Fibroblast of lung (primary cell): ENCODE measurements at regions not wholly inside any gene's neighbourhood (a gene's known extent, or its start where the extent isn't known, plus 50 kb on each side); places are given as distances from the start of the nearest gene placed in this dataset.

Experiments used
- CTCF ChIP-seq, 2 donors: IDR thresholded peaks in 1 of 2; conservative IDR thresholded peaks in 1 of 2; 1 replicate in 1 of 2; 2 replicates in 1 of 2; pipeline ENCODE4 v1.5.1; 2011 to 2012; ENCODE audit warnings: low read length in 2 of 2, control low read depth in 1 of 2, inconsistent platforms in 1 of 2, low read depth in 1 of 2, mild to moderate bottlenecking in 1 of 2
- EZH2 ChIP-seq: IDR thresholded peaks from 2 replicates; pipeline ENCODE4 v1.5.1; 2012; ENCODE audit warnings: low read length, control low read depth, mild to moderate bottlenecking; ENCODE audit errors: missing control alignments

- TF ChIP-seq EZH2 (no peak), CTCF (conservative IDR thresholded peaks at IDR 0.05 in 1 of 2, IDR thresholded peaks at IDR 0.05 in 1 of 2; ENCODE audit: low read depth in 1 of 2, low read length in 2 of 2) (no peak)
Observed at GRCh38 chr14:29220072-29220471, 453.5 kb downstream of the FOXG1 start.
